ENCODE measurements at regions not wholly inside any gene's neighbourhood (a gene's known extent, or its start where the extent isn't known, plus 50 kb on each side); places are given as distances from the start of the nearest gene placed in this dataset.

GRCh38 chr5:2165615-2166305 is 283.0 kb upstream of the IRX4 start:
- Histone ChIP-seq H3K36me3 (ENCODE audit: insufficient read depth) (no peaks in the 10 kb centered on the region), H3K27me3 (ENCODE audit: insufficient read depth) (no peaks in the 10 kb centered on the region), H3K79me2 (replicated peaks; ENCODE audit: insufficient read depth) (no peaks in the 10 kb centered on the region), H3K4me2 (no peak overlapping the region), H3K4me3 (no peak overlapping the region), H3K27ac (ENCODE audit: low read depth) (no peak overlapping the region), H3F3A (replicated peaks; ENCODE audit: low read depth) (0 out of 2 replicates have a peak, but pooled peaks cover 5% of the 10 kb centered on the region), H4K20me1 (replicated peaks; ENCODE audit: insufficient read depth) (no peaks in the 10 kb centered on the region), H3K9me2 (ENCODE audit: insufficient read depth) (no peaks in the 10 kb centered on the region), H2AFZ (no peak overlapping the region), H3K4me1 (ENCODE audit: insufficient read depth) (peaks cover 22% of the 10 kb centered on the region)
- Mint-ChIP-seq H3K4me1 (peaks cover 30% of the 10 kb centered on the region), H3K9me3 (no peaks in the 10 kb centered on the region; the same call in 2 of the 3 replicates), H3K4me3 (no peak overlapping the region), H3K27me3 (ENCODE audit: insufficient read depth, low read depth, poor library complexity) (peaks cover 16% of the 10 kb centered on the region), H3K36me3 (ENCODE audit: low read depth) (no peaks in the 10 kb centered on the region), H3K27ac (no peak overlapping the region)
- ATAC-seq: no peak
- no peak for DNase-seq (ENCODE audit: low spot score)
- TF ChIP-seq ZNF114 (CRISPR knock-in tag; IDR thresholded peaks at IDR 0.05) (no peak), POLR2AphosphoS5 (IDR thresholded peaks at IDR 0.05; ENCODE audit: low read depth) (no peak), CREB1 (CRISPR knock-in tag; IDR thresholded peaks at IDR 0.05; ENCODE audit: low read depth) (no peak), STAT1 (IDR thresholded peaks at IDR 0.05; ENCODE audit: unreplicated experiment) (no peak), NANOG (IDR thresholded peaks at IDR 0.05; ENCODE audit: borderline replicate concordance) (no peak), CTCF (conservative IDR thresholded peaks at IDR 0.05; ENCODE audit: low read depth in 2 of 2) (no peak), EZH2phosphoT487 (IDR thresholded peaks at IDR 0.05; ENCODE audit: unreplicated experiment) (no peak), ETS1 (IDR thresholded peaks at IDR 0.05) (no peak), JUNB (IDR thresholded peaks at IDR 0.05; ENCODE audit: unreplicated experiment) (no peak), ZNF331 (CRISPR knock-in tag; IDR thresholded peaks at IDR 0.05; ENCODE audit: low read depth) (no peak), EZH2 (IDR thresholded peaks at IDR 0.05; ENCODE audit: low read depth, unreplicated experiment) (no peak)
- TF ChIP-seq, protein P1, sequence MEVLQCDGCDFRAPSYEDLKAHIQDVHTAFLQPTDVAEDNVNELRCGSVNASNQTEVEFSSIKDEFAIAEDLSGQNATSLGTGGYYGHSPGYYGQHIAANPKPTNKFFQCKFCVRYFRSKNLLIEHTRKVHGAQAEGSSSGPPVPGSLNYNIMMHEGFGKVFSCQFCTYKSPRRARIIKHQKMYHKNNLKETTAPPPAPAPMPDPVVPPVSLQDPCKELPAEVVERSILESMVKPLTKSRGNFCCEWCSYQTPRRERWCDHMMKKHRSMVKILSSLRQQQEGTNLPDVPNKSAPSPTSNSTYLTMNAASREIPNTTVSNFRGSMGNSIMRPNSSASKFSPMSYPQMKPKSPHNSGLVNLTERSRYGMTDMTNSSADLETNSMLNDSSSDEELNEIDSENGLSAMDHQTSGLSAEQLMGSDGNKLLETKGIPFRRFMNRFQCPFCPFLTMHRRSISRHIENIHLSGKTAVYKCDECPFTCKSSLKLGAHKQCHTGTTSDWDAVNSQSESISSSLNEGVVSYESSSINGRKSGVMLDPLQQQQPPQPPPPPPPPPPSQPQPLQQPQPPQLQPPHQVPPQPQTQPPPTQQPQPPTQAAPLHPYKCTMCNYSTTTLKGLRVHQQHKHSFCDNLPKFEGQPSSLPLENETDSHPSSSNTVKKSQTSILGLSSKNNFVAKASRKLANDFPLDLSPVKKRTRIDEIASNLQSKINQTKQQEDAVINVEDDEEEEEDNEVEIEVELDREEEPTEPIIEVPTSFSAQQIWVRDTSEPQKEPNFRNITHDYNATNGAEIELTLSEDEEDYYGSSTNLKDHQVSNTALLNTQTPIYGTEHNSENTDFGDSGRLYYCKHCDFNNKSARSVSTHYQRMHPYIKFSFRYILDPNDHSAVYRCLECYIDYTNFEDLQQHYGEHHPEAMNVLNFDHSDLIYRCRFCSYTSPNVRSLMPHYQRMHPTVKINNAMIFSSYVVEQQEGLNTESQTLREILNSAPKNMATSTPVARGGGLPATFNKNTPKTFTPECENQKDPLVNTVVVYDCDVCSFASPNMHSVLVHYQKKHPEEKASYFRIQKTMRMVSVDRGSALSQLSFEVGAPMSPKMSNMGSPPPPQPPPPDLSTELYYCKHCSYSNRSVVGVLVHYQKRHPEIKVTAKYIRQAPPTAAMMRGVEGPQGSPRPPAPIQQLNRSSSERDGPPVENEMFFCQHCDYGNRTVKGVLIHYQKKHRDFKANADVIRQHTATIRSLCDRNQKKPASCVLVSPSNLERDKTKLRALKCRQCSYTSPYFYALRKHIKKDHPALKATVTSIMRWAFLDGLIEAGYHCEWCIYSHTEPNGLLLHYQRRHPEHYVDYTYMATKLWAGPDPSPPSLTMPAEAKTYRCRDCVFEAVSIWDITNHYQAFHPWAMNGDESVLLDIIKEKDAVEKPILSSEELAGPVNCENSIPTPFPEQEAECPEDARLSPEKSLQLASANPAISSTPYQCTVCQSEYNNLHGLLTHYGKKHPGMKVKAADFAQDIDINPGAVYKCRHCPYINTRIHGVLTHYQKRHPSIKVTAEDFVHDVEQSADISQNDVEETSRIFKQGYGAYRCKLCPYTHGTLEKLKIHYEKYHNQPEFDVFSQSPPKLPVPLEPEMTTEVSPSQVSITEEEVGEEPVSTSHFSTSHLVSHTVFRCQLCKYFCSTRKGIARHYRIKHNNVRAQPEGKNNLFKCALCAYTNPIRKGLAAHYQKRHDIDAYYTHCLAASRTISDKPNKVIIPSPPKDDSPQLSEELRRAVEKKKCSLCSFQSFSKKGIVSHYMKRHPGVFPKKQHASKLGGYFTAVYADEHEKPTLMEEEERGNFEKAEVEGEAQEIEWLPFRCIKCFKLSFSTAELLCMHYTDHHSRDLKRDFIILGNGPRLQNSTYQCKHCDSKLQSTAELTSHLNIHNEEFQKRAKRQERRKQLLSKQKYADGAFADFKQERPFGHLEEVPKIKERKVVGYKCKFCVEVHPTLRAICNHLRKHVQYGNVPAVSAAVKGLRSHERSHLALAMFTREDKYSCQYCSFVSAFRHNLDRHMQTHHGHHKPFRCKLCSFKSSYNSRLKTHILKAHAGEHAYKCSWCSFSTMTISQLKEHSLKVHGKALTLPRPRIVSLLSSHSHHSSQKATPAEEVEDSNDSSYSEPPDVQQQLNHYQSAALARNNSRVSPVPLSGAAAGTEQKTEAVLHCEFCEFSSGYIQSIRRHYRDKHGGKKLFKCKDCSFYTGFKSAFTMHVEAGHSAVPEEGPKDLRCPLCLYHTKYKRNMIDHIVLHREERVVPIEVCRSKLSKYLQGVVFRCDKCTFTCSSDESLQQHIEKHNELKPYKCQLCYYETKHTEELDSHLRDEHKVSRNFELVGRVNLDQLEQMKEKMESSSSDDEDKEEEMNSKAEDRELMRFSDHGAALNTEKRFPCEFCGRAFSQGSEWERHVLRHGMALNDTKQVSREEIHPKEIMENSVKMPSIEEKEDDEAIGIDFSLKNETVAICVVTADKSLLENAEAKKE (CRISPR knock-in tag; IDR thresholded peaks at IDR 0.05): no peak
- TF ChIP-seq, protein P2, sequence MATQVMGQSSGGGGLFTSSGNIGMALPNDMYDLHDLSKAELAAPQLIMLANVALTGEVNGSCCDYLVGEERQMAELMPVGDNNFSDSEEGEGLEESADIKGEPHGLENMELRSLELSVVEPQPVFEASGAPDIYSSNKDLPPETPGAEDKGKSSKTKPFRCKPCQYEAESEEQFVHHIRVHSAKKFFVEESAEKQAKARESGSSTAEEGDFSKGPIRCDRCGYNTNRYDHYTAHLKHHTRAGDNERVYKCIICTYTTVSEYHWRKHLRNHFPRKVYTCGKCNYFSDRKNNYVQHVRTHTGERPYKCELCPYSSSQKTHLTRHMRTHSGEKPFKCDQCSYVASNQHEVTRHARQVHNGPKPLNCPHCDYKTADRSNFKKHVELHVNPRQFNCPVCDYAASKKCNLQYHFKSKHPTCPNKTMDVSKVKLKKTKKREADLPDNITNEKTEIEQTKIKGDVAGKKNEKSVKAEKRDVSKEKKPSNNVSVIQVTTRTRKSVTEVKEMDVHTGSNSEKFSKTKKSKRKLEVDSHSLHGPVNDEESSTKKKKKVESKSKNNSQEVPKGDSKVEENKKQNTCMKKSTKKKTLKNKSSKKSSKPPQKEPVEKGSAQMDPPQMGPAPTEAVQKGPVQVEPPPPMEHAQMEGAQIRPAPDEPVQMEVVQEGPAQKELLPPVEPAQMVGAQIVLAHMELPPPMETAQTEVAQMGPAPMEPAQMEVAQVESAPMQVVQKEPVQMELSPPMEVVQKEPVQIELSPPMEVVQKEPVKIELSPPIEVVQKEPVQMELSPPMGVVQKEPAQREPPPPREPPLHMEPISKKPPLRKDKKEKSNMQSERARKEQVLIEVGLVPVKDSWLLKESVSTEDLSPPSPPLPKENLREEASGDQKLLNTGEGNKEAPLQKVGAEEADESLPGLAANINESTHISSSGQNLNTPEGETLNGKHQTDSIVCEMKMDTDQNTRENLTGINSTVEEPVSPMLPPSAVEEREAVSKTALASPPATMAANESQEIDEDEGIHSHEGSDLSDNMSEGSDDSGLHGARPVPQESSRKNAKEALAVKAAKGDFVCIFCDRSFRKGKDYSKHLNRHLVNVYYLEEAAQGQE (IDR thresholded peaks at IDR 0.05; ENCODE audit: unreplicated experiment): no peak

All from GM23338 (cell line).